Lower lobe of right lung (tissue), 2 donors: ENCODE measurements at regions not wholly inside any gene's neighbourhood (a gene's known extent, or its start where the extent isn't known, plus 50 kb on each side); places are given as distances from the start of the nearest gene placed in this dataset.

Source experiments
- ATAC-seq, 2 donors: fragments of 200-7000 bp; cut with Tn5 transposase; one replicate each; pipeline ENCODE4 v1.9.1; 2020 to 2022; ENCODE audit warnings: mild to moderate bottlenecking in 2 of 2, moderate library complexity in 2 of 2
- DNase-seq: peaks from one replicate; pipeline ENCODE4 v3.0.0-alpha.2; 2020
- H3K27ac ChIP-seq: fragments of 200-600 bp; one replicate; pipeline ENCODE4 v1.8.0; 2022
- H3K27me3 ChIP-seq: fragments of 200-600 bp; one replicate; pipeline ENCODE4 v1.8.0; 2022; ENCODE audit warnings: low read depth
- H3K36me3 ChIP-seq: fragments of 200-600 bp; one replicate; pipeline ENCODE4 v1.8.0; 2022; ENCODE audit warnings: mild to moderate bottlenecking
- H3K4me1 ChIP-seq: fragments of 200-600 bp; one replicate; pipeline ENCODE4 v1.8.0; 2022
- H3K4me3 ChIP-seq: fragments of 200-600 bp; one replicate; pipeline ENCODE4 v1.8.0; 2022; ENCODE audit warnings: mild to moderate bottlenecking
- H3K9me3 ChIP-seq: fragments of 200-600 bp; one replicate; pipeline ENCODE4 v1.8.0; 2022
- CTCF ChIP-seq: fragments of 200-600 bp; IDR thresholded peaks from one replicate; pipeline ENCODE4 v1.8.0; 2022; ENCODE audit warnings: antibody characterized with exemption, mild to moderate bottlenecking
- intact Hi-C: fragments of 100-400 bp; cut with DNase I; formaldehyde crosslinking; loops from one replicate; pipeline ENCODE4 v1.11.0; 2022
- donor health status: DM: no; HTN: yes; CAD: no; lungs with severe emphysema.

- no peak for DNase-seq
- Histone ChIP-seq H3K9me3 (no peaks in the 10 kb centered on the region), H3K4me1 (no peaks in the 10 kb centered on the region), H3K4me3 (no peak overlapping the region), H3K36me3 (no peaks in the 10 kb centered on the region), H3K27ac (no peak overlapping the region), H3K27me3 (no peaks in the 10 kb centered on the region)
- ATAC-seq = no peak
- intact Hi-C loops = no loop called here
- no peak for TF ChIP-seq CTCF
These were observed 157.4 kb upstream of the TWIST2 start for GRCh38 chr2:238690511-238690910.

GRCh38 chr2:238691596-238692491, 156.0 kb upstream of the TWIST2 start:
- no peaks in the 10 kb centered on the region for H3K36me3 ChIP-seq
- no peak overlapping the region for H3K27ac ChIP-seq
- no peak overlapping the region for H3K4me3 ChIP-seq
- H3K9me3 ChIP-seq = no peaks in the 10 kb centered on the region
- DNase-seq (no peak), ATAC-seq (peak in 1 of 2 donors; percentile 14)
- intact Hi-C loops = no loop called here
- TF ChIP-seq CTCF = no peak
- no peaks in the 10 kb centered on the region for H3K4me1 ChIP-seq
- H3K27me3 ChIP-seq = no peaks in the 10 kb centered on the region

- TF ChIP-seq CTCF = no peak
- no peaks in the 10 kb centered on the region for H3K9me3 ChIP-seq
- H3K27me3 ChIP-seq = no peaks in the 10 kb centered on the region
- ATAC-seq (no peak), DNase-seq (no peak)
- no peaks in the 10 kb centered on the region for H3K4me1 ChIP-seq
- no peaks in the 10 kb centered on the region for H3K36me3 ChIP-seq
- intact Hi-C loops = no loop called here
- no peak overlapping the region for H3K4me3 ChIP-seq
- H3K27ac ChIP-seq = no peak overlapping the region
These were observed 155.3 kb upstream of the TWIST2 start for GRCh38 chr2:238692562-238692961.

- no peak for TF ChIP-seq CTCF
- H3K27ac ChIP-seq = no peak overlapping the region
- H3K9me3 ChIP-seq = no peaks in the 10 kb centered on the region
- H3K27me3 ChIP-seq = no peaks in the 10 kb centered on the region
- intact Hi-C loops = no loop called here
- H3K36me3 ChIP-seq = no peaks in the 10 kb centered on the region
- no peaks in the 10 kb centered on the region for H3K4me1 ChIP-seq
- DNase-seq (no peak), ATAC-seq (no peak)
- no peak overlapping the region for H3K4me3 ChIP-seq
These were observed 154.4 kb upstream of the TWIST2 start for GRCh38 chr2:238693337-238694093.

- H3K27me3 ChIP-seq = no peaks in the 10 kb centered on the region
- H3K36me3 ChIP-seq = no peaks in the 10 kb centered on the region
- H3K4me1 ChIP-seq = peaks cover 7% of the 10 kb centered on the region
- ATAC-seq = no peak
- intact Hi-C loops = no loop called here
- no peak for DNase-seq
- H3K27ac ChIP-seq = no peak overlapping the region
- no peaks in the 10 kb centered on the region for H3K9me3 ChIP-seq
- no peak overlapping the region for H3K4me3 ChIP-seq
- TF ChIP-seq CTCF = no peak
These were observed 153.6 kb upstream of the TWIST2 start for GRCh38 chr2:238694136-238694755.
